HFFc6 (cell line): ENCODE measurements at regions not wholly inside any gene's neighbourhood (a gene's known extent, or its start where the extent isn't known, plus 50 kb on each side); places are given as distances from the start of the nearest gene placed in this dataset.
"Not testable (repeated sequence)": the region's sequence is repeated elsewhere in the genome, so short reads cannot be mapped to it uniquely, and the experiment has no call there.

ENCODE experiments used
- DNase-seq: peaks from one replicate; pipeline ENCODE4 v3.0.0-alpha.2; 2018
- H3K27ac Mint-ChIP-seq: 2 replicates; pipeline ENCODE4 v1.8.0; 2020; ENCODE audit warnings: mild to moderate bottlenecking, mixed read lengths
- H3K27me3 Mint-ChIP-seq: 2 replicates; pipeline ENCODE4 v1.8.0; 2021; ENCODE audit warnings: mild to moderate bottlenecking, moderate library complexity, mixed read lengths; ENCODE audit not compliant: insufficient read depth
- H3K36me3 Mint-ChIP-seq: 2 replicates; pipeline ENCODE4 v1.8.0; 2021; ENCODE audit warnings: low read depth, mixed read lengths
- H3K4me1 Mint-ChIP-seq: 2 replicates; pipeline ENCODE4 v1.8.0; 2020; ENCODE audit warnings: low read depth, mixed read lengths
- H3K4me3 Mint-ChIP-seq: 2 replicates; pipeline ENCODE4 v1.8.0; 2020; ENCODE audit warnings: mild to moderate bottlenecking, moderate library complexity, mixed read lengths
- H3K9me3 Mint-ChIP-seq: 2 replicates; pipeline ENCODE4 v1.8.0; 2020; ENCODE audit warnings: mild to moderate bottlenecking, mixed read lengths
- TF ChIP-seq, protein P1 (sequence below): fragments of 200-600 bp; sonication (generic); IDR thresholded peaks from 2 replicates; pipeline ENCODE4 v1.5.0; 2021; ENCODE audit warnings: antibody characterized with exemption, mild to moderate bottlenecking

DNA sequence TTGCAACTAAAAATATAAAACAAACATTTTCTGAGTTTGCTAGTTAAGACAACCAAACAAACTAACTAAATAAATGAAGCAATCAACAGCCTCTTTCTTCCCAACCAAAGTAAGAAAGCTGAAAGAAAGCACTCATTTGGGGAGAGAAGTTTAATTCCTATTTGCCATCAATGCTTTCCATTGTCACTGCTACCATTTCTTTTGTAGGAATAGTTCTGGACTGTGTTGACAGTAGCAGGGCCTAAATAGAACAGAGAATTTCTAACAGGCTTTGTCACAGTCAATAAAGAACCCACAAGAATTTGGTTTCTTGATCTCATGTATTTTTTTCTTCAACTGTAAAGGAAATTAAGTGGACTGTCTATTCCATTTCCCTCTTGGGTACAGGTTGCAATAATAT, 1886.4 kb upstream of the TENM3 start:
- TF ChIP-seq, protein P1, sequence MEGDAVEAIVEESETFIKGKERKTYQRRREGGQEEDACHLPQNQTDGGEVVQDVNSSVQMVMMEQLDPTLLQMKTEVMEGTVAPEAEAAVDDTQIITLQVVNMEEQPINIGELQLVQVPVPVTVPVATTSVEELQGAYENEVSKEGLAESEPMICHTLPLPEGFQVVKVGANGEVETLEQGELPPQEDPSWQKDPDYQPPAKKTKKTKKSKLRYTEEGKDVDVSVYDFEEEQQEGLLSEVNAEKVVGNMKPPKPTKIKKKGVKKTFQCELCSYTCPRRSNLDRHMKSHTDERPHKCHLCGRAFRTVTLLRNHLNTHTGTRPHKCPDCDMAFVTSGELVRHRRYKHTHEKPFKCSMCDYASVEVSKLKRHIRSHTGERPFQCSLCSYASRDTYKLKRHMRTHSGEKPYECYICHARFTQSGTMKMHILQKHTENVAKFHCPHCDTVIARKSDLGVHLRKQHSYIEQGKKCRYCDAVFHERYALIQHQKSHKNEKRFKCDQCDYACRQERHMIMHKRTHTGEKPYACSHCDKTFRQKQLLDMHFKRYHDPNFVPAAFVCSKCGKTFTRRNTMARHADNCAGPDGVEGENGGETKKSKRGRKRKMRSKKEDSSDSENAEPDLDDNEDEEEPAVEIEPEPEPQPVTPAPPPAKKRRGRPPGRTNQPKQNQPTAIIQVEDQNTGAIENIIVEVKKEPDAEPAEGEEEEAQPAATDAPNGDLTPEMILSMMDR: no peak
- no peaks in the 10 kb centered on the region for H3K36me3 Mint-ChIP-seq
- DNase-seq: no peak
- no peak overlapping the region for H3K4me3 Mint-ChIP-seq
- H3K4me1 Mint-ChIP-seq: no peaks in the 10 kb centered on the region
- peaks cover 64% of the 10 kb centered on the region for H3K9me3 Mint-ChIP-seq
- H3K27ac Mint-ChIP-seq: no peak overlapping the region
- no peaks in the 10 kb centered on the region for H3K27me3 Mint-ChIP-seq

DNA sequence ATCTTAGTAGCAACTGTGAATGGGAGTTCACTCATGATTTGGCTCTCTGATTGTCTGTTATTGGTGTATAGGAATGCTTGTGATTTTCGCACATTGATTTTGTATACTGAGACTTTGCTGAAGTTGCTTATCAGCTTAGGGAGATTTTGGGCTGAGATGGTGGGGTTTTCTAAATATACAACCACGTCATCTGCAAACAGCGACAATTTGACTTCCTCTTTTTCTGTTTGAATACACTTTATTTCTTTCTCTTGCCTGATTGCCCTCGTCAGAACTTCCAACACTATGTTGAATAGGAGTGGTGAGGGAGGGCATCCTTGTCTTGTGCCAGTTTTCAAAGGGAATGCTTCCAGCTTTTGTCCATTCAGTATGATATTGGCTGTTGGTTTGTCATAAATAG, 1883.1 kb upstream of the TENM3 start:
- peaks cover 47% of the 10 kb centered on the region for H3K9me3 Mint-ChIP-seq
- H3K4me3 Mint-ChIP-seq, H3K27ac Mint-ChIP-seq, H3K36me3 Mint-ChIP-seq, H3K27me3 Mint-ChIP-seq, H3K4me1 Mint-ChIP-seq, DNase-seq: not testable (repeated sequence)

DNA sequence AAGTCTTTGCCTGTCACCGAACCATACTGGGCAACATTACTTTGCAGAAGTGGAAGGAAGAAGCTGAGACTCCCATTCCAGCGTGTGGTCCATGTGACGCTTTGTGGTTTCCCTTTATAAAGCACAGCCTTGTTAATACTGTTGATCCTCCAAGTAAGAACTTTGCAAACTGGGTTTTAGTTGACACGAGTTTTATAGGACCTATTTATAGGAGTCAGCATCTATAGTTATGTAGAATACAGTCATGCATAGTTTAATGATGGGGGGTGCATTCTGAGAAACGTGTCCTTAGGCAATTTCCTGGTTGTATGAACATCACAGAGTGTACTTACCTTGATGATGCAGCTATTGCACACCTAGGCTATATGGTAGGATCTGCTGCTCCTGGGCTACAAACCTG, 1879.4 kb upstream of the TENM3 start:
- TF ChIP-seq, protein P1: no peak
- H3K36me3 Mint-ChIP-seq: no peaks in the 10 kb centered on the region

DNA sequence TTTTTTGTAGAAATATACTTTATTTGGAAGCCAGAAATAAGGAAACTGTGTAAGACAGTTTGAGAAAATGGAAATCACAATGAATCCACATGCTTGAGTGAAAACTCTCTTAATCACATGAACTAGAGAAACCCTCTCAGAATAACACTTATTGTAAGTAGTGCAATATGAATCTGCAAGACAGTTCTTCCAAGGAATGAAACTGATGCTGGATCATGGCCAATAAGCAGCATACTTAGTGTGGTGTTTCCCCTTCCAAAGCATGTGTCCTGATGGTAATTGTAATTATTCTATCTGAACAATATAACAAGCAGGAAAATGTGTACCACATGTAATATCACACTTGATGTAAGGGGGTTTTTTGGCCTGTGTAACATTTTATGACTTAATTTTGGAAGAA, 1870.5 kb upstream of the TENM3 start:
- Mint-ChIP-seq H3K4me1 (no peaks in the 10 kb centered on the region), H3K9me3 (peaks cover 29% of the 10 kb centered on the region), H3K36me3 (no peaks in the 10 kb centered on the region; the same call in 1 of the 2 replicates), H3K27ac (no peak overlapping the region), H3K4me3 (no peak overlapping the region), H3K27me3 (no peaks in the 10 kb centered on the region)
- no peak for DNase-seq
- TF ChIP-seq, protein P1: no peak

More for the DNA sequence above, 1879.4 kb upstream of the TENM3 start:
- H3K27ac Mint-ChIP-seq: no peak overlapping the region
- H3K4me3 Mint-ChIP-seq: no peak overlapping the region
- no peaks in the 10 kb centered on the region for H3K27me3 Mint-ChIP-seq
- no peaks in the 10 kb centered on the region for H3K4me1 Mint-ChIP-seq
- DNase-seq: no peak
- H3K9me3 Mint-ChIP-seq: peaks cover 47% of the 10 kb centered on the region

DNA sequence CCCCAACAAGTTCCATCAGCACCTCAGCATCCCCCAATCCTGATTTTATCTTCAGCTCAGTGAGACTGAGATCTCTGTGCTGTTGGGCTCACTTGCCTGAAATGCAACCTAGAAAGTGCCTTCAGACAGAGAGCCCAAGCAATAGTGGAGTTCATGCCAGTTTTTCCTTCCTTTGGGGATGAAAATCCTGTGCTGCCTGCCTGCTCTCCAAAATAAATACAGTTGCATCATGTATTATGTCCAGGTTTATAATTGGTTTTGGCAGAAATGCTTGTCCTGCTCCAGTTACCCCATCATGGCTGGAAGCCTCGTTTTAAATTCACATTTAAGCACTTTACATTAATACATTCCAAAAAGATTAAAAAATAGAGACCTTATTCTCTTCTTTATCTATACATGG, 1865.5 kb upstream of the TENM3 start:
- no peak for DNase-seq

DNA sequence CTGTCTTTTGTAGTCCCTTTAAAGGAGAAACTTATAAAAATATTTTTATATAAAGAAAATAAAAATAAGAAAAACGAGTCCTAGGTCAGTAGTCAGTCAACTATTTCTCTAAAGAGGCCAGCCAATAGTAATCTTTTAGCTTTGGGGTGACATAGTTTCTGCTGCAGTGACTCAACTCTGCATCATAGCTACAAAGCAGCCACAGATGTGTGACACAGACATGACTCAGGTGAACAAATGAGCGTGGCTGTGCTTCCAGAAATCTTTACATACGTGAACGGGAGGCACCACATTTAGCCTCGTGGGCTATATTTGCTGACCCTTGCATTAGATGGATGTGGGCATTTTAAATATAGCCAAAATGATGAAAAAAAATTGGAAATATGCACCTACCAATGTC, 1862.5 kb upstream of the TENM3 start:
- H3K4me1 Mint-ChIP-seq: no peaks in the 10 kb centered on the region
- no peaks in the 10 kb centered on the region for H3K36me3 Mint-ChIP-seq
- H3K27me3 Mint-ChIP-seq: no peaks in the 10 kb centered on the region
- H3K4me3 Mint-ChIP-seq: no peak overlapping the region
- TF ChIP-seq, protein P1: no peak
- peaks cover 35% of the 10 kb centered on the region for H3K9me3 Mint-ChIP-seq
- H3K27ac Mint-ChIP-seq: no peak overlapping the region
- no peak for DNase-seq

More for the DNA sequence above, 1865.5 kb upstream of the TENM3 start:
- TF ChIP-seq, protein P1: no peak
- no peak overlapping the region for H3K27ac Mint-ChIP-seq
- H3K9me3 Mint-ChIP-seq: peaks cover 23% of the 10 kb centered on the region
- H3K36me3 Mint-ChIP-seq: no peaks in the 10 kb centered on the region
- no peaks in the 10 kb centered on the region for H3K27me3 Mint-ChIP-seq
- no peak overlapping the region for H3K4me3 Mint-ChIP-seq
- H3K4me1 Mint-ChIP-seq: no peaks in the 10 kb centered on the region
